WTC11 (cell line): ENCODE measurements at regions not wholly inside any gene's neighbourhood (a gene's known extent, or its start where the extent isn't known, plus 50 kb on each side); places are given as distances from the start of the nearest gene placed in this dataset.

Experiments used
- ATAC-seq: fragments of 200-7000 bp; cut with Tn5 transposase; 2 replicates; pipeline ENCODE4 v1.10.0; 2021; ENCODE audit warnings: mild to moderate bottlenecking, moderate library complexity
- CTCF ChIA-PET: fragments of 300-600 bp; sonication (Branson Sonifier 250); formaldehyde crosslinking; loops from one replicate; lab custom pipeline; 2021; ENCODE audit warnings: antibody characterized with exemption; lab: Charles Lee
- POLR2A ChIA-PET: fragments of 350-600 bp; sonication (Branson Sonifier 250); formaldehyde crosslinking; loops from one replicate; lab custom pipeline; 2021; ENCODE audit warnings: antibody characterized with exemption; lab: Charles Lee
- DNase-seq: peaks from one replicate; pipeline ENCODE4 v3.0.0; 2021; ENCODE audit warnings: low spot score
- H3K27ac Mint-ChIP-seq: 2 replicates; pipeline ENCODE4 v1.8.0; 2021; ENCODE audit warnings: mixed read lengths
- H3K27me3 Mint-ChIP-seq: 2 replicates; pipeline ENCODE4 v1.8.0; 2021; ENCODE audit warnings: low read depth, mild to moderate bottlenecking, moderate library complexity, mixed read lengths
- H3K36me3 Mint-ChIP-seq: 2 replicates; pipeline ENCODE4 v1.8.0; 2021; ENCODE audit warnings: mixed read lengths
- H3K4me1 Mint-ChIP-seq: 2 replicates; pipeline ENCODE4 v1.8.0; 2022; ENCODE audit warnings: mixed read lengths
- H3K4me3 Mint-ChIP-seq: 2 replicates; pipeline ENCODE4 v1.8.0; 2021; ENCODE audit warnings: mild to moderate bottlenecking, moderate library complexity, mixed read lengths
- H3K9me3 Mint-ChIP-seq: 2 replicates; pipeline ENCODE4 v1.8.0; 2021; ENCODE audit warnings: mixed read lengths
- CREB1 ChIP-seq: sonication (generic); formaldehyde crosslinking; IDR thresholded peaks from 2 replicates; pipeline ENCODE4 v1.8.0; 2023; ENCODE audit warnings: mild to moderate bottlenecking, missing genetic modification reagents
- EMX1 ChIP-seq: fragments of 250-450 bp; sonication (Bioruptor Pico); IDR thresholded peaks from 2 replicates; pipeline ENCODE4 v1.8.0; 2021; ENCODE audit warnings: mild to moderate bottlenecking
- ESRRA ChIP-seq: sonication (generic); formaldehyde crosslinking; IDR thresholded peaks from 2 replicates; pipeline ENCODE4 v1.8.1; 2022; ENCODE audit warnings: mild to moderate bottlenecking, missing genetic modification reagents, borderline replicate concordance
- GRHL2 ChIP-seq: fragments of 250-450 bp; sonication (Bioruptor Pico); IDR thresholded peaks from 2 replicates; pipeline ENCODE4 v1.8.0; 2022; ENCODE audit warnings: mild to moderate bottlenecking, moderate library complexity; ENCODE audit not compliant: insufficient replicate concordance, severe bottlenecking
- TF ChIP-seq, protein P1 (sequence below): sonication (generic); formaldehyde crosslinking; IDR thresholded peaks from 2 replicates; pipeline ENCODE4 v1.8.0; 2022; ENCODE audit warnings: missing genetic modification reagents
- TF ChIP-seq, protein P2 (sequence below): fragments of 200-600 bp; IDR thresholded peaks from 2 replicates; pipeline ENCODE4 v1.8.0; 2022; ENCODE audit warnings: antibody characterized with exemption
- TF ChIP-seq, protein P3 (sequence below): sonication (generic); formaldehyde crosslinking; IDR thresholded peaks from 2 replicates; pipeline ENCODE4 v1.8.1; 2023; ENCODE audit warnings: mild to moderate bottlenecking, moderate library complexity, missing genetic modification reagents
- TF ChIP-seq, protein P4 (sequence below): fragments of 250-450 bp; sonication (Bioruptor Pico); IDR thresholded peaks from 2 replicates; pipeline ENCODE4 v1.8.0; 2021; ENCODE audit warnings: mild to moderate bottlenecking

DNA sequence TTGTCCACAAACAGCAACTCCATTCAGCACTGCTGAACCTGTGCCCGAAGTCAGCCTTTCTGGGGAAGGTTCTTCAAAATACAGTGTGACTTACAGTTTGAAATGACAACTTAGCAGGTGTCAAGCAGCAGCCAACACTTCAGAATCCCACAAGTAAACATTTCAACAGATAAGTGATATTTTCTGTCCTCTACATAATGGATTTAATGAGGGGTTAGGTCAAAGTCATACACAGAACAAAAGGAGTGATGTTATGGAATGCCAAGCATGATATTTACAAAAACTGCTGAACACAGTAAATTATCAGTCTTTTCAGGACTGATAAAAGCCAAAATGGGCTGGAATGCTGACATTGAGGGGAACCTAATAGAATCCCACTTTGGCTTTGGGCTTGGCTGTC lies 77.6 kb upstream of the JAZF1 start:
- Mint-ChIP-seq H3K27me3 (no peaks in the 10 kb centered on the region), H3K27ac (no peak overlapping the region; the same call in 1 of the 2 replicates), H3K4me1 (peaks cover 17% of the 10 kb centered on the region), H3K36me3 (peaks cover 9% of the 10 kb centered on the region; the same call in 1 of the 2 replicates), H3K9me3 (peaks cover 9% of the 10 kb centered on the region), H3K4me3 (no peak overlapping the region)
- ChIA-PET CTCF (no interaction called here), POLR2A (no interaction called here)
- TF ChIP-seq, protein P1, sequence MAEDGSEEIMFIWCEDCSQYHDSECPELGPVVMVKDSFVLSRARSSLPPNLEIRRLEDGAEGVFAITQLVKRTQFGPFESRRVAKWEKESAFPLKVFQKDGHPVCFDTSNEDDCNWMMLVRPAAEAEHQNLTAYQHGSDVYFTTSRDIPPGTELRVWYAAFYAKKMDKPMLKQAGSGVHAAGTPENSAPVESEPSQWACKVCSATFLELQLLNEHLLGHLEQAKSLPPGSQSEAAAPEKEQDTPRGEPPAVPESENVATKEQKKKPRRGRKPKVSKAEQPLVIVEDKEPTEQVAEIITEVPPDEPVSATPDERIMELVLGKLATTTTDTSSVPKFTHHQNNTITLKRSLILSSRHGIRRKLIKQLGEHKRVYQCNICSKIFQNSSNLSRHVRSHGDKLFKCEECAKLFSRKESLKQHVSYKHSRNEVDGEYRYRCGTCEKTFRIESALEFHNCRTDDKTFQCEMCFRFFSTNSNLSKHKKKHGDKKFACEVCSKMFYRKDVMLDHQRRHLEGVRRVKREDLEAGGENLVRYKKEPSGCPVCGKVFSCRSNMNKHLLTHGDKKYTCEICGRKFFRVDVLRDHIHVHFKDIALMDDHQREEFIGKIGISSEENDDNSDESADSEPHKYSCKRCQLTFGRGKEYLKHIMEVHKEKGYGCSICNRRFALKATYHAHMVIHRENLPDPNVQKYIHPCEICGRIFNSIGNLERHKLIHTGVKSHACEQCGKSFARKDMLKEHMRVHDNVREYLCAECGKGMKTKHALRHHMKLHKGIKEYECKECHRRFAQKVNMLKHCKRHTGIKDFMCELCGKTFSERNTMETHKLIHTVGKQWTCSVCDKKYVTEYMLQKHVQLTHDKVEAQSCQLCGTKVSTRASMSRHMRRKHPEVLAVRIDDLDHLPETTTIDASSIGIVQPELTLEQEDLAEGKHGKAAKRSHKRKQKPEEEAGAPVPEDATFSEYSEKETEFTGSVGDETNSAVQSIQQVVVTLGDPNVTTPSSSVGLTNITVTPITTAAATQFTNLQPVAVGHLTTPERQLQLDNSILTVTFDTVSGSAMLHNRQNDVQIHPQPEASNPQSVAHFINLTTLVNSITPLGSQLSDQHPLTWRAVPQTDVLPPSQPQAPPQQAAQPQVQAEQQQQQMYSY (CRISPR knock-in tag) = no peak
- TF ChIP-seq EMX1 (no peak), ESRRA (CRISPR knock-in tag) (no peak), GRHL2 (CRISPR knock-in tag) (no peak)
- TF ChIP-seq, protein P2, sequence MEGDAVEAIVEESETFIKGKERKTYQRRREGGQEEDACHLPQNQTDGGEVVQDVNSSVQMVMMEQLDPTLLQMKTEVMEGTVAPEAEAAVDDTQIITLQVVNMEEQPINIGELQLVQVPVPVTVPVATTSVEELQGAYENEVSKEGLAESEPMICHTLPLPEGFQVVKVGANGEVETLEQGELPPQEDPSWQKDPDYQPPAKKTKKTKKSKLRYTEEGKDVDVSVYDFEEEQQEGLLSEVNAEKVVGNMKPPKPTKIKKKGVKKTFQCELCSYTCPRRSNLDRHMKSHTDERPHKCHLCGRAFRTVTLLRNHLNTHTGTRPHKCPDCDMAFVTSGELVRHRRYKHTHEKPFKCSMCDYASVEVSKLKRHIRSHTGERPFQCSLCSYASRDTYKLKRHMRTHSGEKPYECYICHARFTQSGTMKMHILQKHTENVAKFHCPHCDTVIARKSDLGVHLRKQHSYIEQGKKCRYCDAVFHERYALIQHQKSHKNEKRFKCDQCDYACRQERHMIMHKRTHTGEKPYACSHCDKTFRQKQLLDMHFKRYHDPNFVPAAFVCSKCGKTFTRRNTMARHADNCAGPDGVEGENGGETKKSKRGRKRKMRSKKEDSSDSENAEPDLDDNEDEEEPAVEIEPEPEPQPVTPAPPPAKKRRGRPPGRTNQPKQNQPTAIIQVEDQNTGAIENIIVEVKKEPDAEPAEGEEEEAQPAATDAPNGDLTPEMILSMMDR = no peak
- TF ChIP-seq, protein P3, sequence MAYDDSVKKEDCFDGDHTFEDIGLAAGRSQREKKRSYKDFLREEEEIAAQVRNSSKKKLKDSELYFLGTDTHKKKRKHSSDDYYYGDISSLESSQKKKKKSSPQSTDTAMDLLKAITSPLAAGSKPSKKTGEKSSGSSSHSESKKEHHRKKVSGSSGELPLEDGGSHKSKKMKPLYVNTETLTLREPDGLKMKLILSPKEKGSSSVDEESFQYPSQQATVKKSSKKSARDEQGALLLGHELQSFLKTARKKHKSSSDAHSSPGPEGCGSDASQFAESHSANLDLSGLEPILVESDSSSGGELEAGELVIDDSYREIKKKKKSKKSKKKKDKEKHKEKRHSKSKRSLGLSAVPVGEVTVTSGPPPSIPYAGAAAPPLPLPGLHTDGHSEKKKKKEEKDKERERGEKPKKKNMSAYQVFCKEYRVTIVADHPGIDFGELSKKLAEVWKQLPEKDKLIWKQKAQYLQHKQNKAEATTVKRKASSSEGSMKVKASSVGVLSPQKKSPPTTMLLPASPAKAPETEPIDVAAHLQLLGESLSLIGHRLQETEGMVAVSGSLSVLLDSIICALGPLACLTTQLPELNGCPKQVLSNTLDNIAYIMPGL = no peak
- TF ChIP-seq, protein P4, sequence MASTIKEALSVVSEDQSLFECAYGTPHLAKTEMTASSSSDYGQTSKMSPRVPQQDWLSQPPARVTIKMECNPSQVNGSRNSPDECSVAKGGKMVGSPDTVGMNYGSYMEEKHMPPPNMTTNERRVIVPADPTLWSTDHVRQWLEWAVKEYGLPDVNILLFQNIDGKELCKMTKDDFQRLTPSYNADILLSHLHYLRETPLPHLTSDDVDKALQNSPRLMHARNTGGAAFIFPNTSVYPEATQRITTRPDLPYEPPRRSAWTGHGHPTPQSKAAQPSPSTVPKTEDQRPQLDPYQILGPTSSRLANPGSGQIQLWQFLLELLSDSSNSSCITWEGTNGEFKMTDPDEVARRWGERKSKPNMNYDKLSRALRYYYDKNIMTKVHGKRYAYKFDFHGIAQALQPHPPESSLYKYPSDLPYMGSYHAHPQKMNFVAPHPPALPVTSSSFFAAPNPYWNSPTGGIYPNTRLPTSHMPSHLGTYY (CRISPR knock-in tag) = no peak
- ATAC-seq (no peak), DNase-seq (no peak)

DNA sequence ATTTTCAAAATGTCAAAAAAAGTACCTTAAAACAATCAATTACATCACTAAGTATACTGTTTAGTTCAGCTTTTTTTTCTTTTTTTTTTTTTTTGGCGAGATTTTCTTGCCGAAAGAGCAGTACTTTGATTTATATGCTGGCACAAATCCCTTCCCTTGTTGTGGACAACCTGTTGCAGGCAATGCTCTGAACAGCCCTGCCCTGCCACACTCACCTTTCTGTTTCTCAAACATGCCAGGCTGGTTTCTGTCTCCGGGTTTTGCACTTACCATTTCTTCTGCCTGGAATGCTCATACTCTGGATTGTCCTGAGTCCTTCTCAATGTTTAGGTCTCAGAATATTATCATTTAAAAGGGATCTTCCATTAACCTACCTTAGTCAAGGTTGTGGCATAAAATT lies 80.4 kb upstream of the JAZF1 start:
- DNase-seq = no peak
- Mint-ChIP-seq H3K4me3 (no peak overlapping the region), H3K9me3 (no peaks in the 10 kb centered on the region), H3K36me3 (peaks cover under 1% of the 10 kb centered on the region; the same call in 1 of the 2 replicates), H3K27me3 (no peaks in the 10 kb centered on the region), H3K4me1 (peaks cover 40% of the 10 kb centered on the region), H3K27ac (no peak overlapping the region)
- no peak for TF ChIP-seq CREB1 (CRISPR knock-in tag)
- TF ChIP-seq, protein P1 (CRISPR knock-in tag) = peak; percentile 58; the same call in 1 of the 2 replicates
- POLR2A ChIA-PET = no interaction called here
- ATAC-seq = no peak
- CTCF ChIA-PET = no interaction called here
